Erythroblast (primary cell): ENCODE measurements at regions not wholly inside any gene's neighbourhood (a gene's known extent, or its start where the extent isn't known, plus 50 kb on each side); places are given as distances from the start of the nearest gene placed in this dataset.

Experiments
- GATA1 ChIP-seq: IDR thresholded peaks from 2 replicates; pipeline ENCODE4 v1.6.1; 2011; ENCODE audit warnings: low read depth, mild to moderate bottlenecking, control low read depth, low read length, moderate library complexity
- POLR2A ChIP-seq: IDR thresholded peaks from 2 replicates; pipeline ENCODE4 v1.6.1; 2011; ENCODE audit warnings: mild to moderate bottlenecking, low read length

DNA sequence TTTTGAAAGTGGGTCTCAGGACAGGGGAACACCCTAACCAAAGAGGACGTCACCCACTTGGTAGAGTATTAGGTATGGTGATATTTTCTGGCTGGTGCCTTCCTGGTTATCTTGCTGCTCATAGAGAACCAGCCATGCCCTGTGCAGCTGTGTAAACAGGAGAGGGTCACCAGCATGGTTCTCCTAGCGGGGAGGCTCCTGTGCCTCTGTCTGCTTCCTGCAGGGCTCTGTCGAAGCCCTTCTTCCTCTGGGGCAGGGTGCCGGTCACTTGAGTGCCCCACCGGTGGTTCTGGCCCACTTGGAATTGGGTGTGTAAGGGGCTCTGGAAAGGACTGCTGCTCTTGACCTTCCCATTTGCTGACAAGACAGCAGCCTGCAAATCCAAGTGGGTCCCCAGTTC lies 80.5 kb upstream of the KCNK12 start:
- TF ChIP-seq POLR2A (no peak), GATA1 (no peak)
